PFSK-1 (cell line): ENCODE measurements at regions not wholly inside any gene's neighbourhood (a gene's known extent, or its start where the extent isn't known, plus 50 kb on each side); places are given as distances from the start of the nearest gene placed in this dataset.

ENCODE experiments used
- SIN3A ChIP-seq: IDR thresholded peaks from 2 replicates; pipeline ENCODE4 v1.6.1; 2012; ENCODE audit warnings: mild to moderate bottlenecking, low read length, moderate library complexity, borderline replicate concordance; ENCODE audit not compliant: insufficient read depth
- TAF1 ChIP-seq: IDR thresholded peaks from 2 replicates; pipeline ENCODE4 v1.6.1; 2012; ENCODE audit warnings: low read length, control low read depth, borderline replicate concordance; ENCODE audit not compliant: insufficient read depth

DNA sequence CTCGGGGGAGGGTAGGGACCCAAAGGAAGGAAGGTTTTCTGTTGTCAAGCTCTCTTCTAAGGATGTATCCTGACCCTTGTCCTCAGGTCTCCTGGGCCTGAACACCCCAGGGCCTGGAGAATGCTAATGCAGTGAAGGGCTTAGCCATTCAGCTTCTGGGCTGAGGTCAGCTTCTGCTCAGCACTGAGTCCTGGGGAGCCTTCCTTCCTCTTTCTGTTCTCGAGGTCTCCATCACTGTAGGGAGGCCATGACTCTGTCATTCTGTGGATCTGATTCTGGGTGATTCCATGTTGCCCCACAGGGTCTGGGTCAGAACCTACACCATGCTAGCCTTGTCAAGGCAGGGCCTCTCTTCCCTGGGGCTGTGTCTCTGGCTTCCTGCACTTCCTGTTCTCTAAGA, 712.7 kb downstream of the DHX35 start:
- TF ChIP-seq SIN3A (no peak), TAF1 (no peak)
